HEK293 (cell line): ENCODE measurements at regions not wholly inside any gene's neighbourhood (a gene's known extent, or its start where the extent isn't known, plus 50 kb on each side); places are given as distances from the start of the nearest gene placed in this dataset.

ENCODE experiments used
- CTCF ChIA-PET: fragments of 350-600 bp; formaldehyde crosslinking; extraction: SDS; loops from one replicate; lab custom pipeline; 2021; ENCODE audit warnings: antibody characterized with exemption; lab: Yijun Ruan, JAX
- POLR2A ChIA-PET: fragments of 300-600 bp; formaldehyde crosslinking; extraction: SDS; loops from one replicate; lab custom pipeline; 2020; ENCODE audit warnings: antibody characterized with exemption, inconsistent platforms; lab: Yijun Ruan, JAX
- H3K27ac ChIP-seq: fragments of 200-500 bp; sonication (Bioruptor generic); 2 replicates; pipeline ENCODE4 v1.5.1; 2014; ENCODE audit warnings: low read depth, low read length, control low read depth, inconsistent platforms; ENCODE audit errors: extremely low read depth
- H3K36me3 ChIP-seq, 2 experiments: fragments of 200-500 bp in 1 of 2; sonication (Bioruptor generic) in 1 of 2; 1 replicate in 1 of 2; 2 replicates in 1 of 2; pipeline ENCODE4 v1.5.1; 2014 to 2017; ENCODE audit warnings: inconsistent platforms in 2 of 2, low read length in 2 of 2; ENCODE audit not compliant: control insufficient read depth in 2 of 2, insufficient read depth in 1 of 2
- H3K4me1 ChIP-seq: fragments of 200-500 bp; sonication (Bioruptor generic); 2 replicates; pipeline ENCODE4 v1.5.1; 2014; ENCODE audit warnings: mild to moderate bottlenecking, low read length, inconsistent platforms; ENCODE audit not compliant: control insufficient read depth, insufficient read depth
- H3K4me3 ChIP-seq: 2 replicates; pipeline ENCODE4 v1.5.1; 2011; ENCODE audit warnings: low read depth, mild to moderate bottlenecking, control low read depth, low read length, moderate library complexity
- H3K9me3 ChIP-seq: fragments of 200-500 bp; sonication (Bioruptor generic); 2 replicates; pipeline ENCODE4 v1.5.1; 2014; ENCODE audit warnings: low read depth, low read length, inconsistent platforms; ENCODE audit not compliant: control insufficient read depth, insufficient read depth
- EGR2 ChIP-seq: fragments of 450-650 bp; formaldehyde crosslinking; IDR thresholded peaks from 2 replicates; pipeline ENCODE4 v1.5.1; 2016; ENCODE audit warnings: low read depth, missing biosample characterization, missing genetic modification characterization
- KLF17 ChIP-seq: fragments of 450-650 bp; formaldehyde crosslinking; IDR thresholded peaks from 2 replicates; pipeline ENCODE4 v1.5.1; 2016; ENCODE audit warnings: missing biosample characterization, missing genetic modification characterization
- MZF1 ChIP-seq: fragments of 450-650 bp; formaldehyde crosslinking; IDR thresholded peaks from 2 replicates; pipeline ENCODE4 v1.5.1; 2017; ENCODE audit warnings: missing biosample characterization, missing genetic modification characterization, borderline replicate concordance
- REST ChIP-seq: fragments of 450-650 bp; formaldehyde crosslinking; IDR thresholded peaks from 2 replicates; pipeline ENCODE4 v1.5.1; 2016; ENCODE audit warnings: missing biosample characterization, missing genetic modification characterization
- SCRT2 ChIP-seq: fragments of 450-650 bp; formaldehyde crosslinking; IDR thresholded peaks from 2 replicates; pipeline ENCODE4 v1.5.1; 2016; ENCODE audit warnings: missing biosample characterization, missing genetic modification characterization
- TCF7L2 ChIP-seq: IDR thresholded peaks from 2 replicates; pipeline ENCODE4 v1.6.1; 2011; ENCODE audit warnings: low read depth, mild to moderate bottlenecking, inconsistent platforms, low read length, moderate library complexity, borderline replicate concordance
- ZFP3 ChIP-seq: fragments of 450-650 bp; formaldehyde crosslinking; IDR thresholded peaks from 2 replicates; pipeline ENCODE4 v1.5.1; 2016; ENCODE audit warnings: low read depth, missing biosample characterization, missing genetic modification characterization
- ZFP41 ChIP-seq: fragments of 450-650 bp; formaldehyde crosslinking; IDR thresholded peaks from 2 replicates; pipeline ENCODE4 v1.5.1; 2016; ENCODE audit warnings: missing biosample characterization, missing genetic modification characterization, borderline replicate concordance
- ZNF155 ChIP-seq: fragments of 450-650 bp; formaldehyde crosslinking; IDR thresholded peaks from 2 replicates; pipeline ENCODE4 v1.5.1; 2016; ENCODE audit warnings: missing biosample characterization, missing genetic modification characterization
- ZNF202 ChIP-seq: fragments of 450-650 bp; formaldehyde crosslinking; IDR thresholded peaks from 2 replicates; pipeline ENCODE4 v1.5.1; 2016; ENCODE audit warnings: missing biosample characterization, missing genetic modification characterization, borderline replicate concordance
- ZNF239 ChIP-seq: fragments of 450-650 bp; formaldehyde crosslinking; IDR thresholded peaks from 2 replicates; pipeline ENCODE4 v1.5.1; 2016; ENCODE audit warnings: missing biosample characterization, missing genetic modification characterization
- ZNF24 ChIP-seq: fragments of 450-650 bp; formaldehyde crosslinking; IDR thresholded peaks from 2 replicates; pipeline ENCODE4 v1.5.1; 2016; ENCODE audit warnings: missing biosample characterization, missing genetic modification characterization
- ZNF292 ChIP-seq: fragments of 450-650 bp; formaldehyde crosslinking; IDR thresholded peaks from 2 replicates; pipeline ENCODE4 v1.5.1; 2016; ENCODE audit warnings: low read depth, missing biosample characterization, missing genetic modification characterization, borderline replicate concordance
- ZNF311 ChIP-seq: fragments of 450-650 bp; formaldehyde crosslinking; IDR thresholded peaks from 2 replicates; pipeline ENCODE4 v1.5.1; 2017; ENCODE audit warnings: missing biosample characterization, missing genetic modification characterization, borderline replicate concordance
- ZNF398 ChIP-seq: fragments of 450-650 bp; formaldehyde crosslinking; IDR thresholded peaks from 2 replicates; pipeline ENCODE4 v1.5.1; 2017; ENCODE audit warnings: missing biosample characterization, missing genetic modification characterization
- ZNF449 ChIP-seq: fragments of 450-650 bp; formaldehyde crosslinking; IDR thresholded peaks from 2 replicates; pipeline ENCODE4 v1.5.1; 2017; ENCODE audit warnings: missing biosample characterization, mild to moderate bottlenecking, missing genetic modification characterization, moderate library complexity
- ZNF571 ChIP-seq: fragments of 450-650 bp; formaldehyde crosslinking; IDR thresholded peaks from 2 replicates; pipeline ENCODE4 v1.5.0; 2017; ENCODE audit warnings: missing biosample characterization, missing genetic modification characterization
- ZNF585B ChIP-seq: fragments of 450-650 bp; formaldehyde crosslinking; IDR thresholded peaks from 2 replicates; pipeline ENCODE4 v1.5.1; 2016; ENCODE audit warnings: missing biosample characterization, missing genetic modification characterization
- ZNF610 ChIP-seq: fragments of 450-650 bp; formaldehyde crosslinking; IDR thresholded peaks from 2 replicates; pipeline ENCODE4 v1.5.1; 2016; ENCODE audit warnings: missing biosample characterization, missing genetic modification characterization, borderline replicate concordance
- ZNF701 ChIP-seq: fragments of 450-650 bp; formaldehyde crosslinking; IDR thresholded peaks from 2 replicates; pipeline ENCODE4 v1.5.1; 2016; ENCODE audit warnings: missing biosample characterization, missing genetic modification characterization
- ZSCAN23 ChIP-seq: fragments of 450-650 bp; formaldehyde crosslinking; IDR thresholded peaks from 2 replicates; pipeline ENCODE4 v1.5.1; 2016; ENCODE audit warnings: missing biosample characterization, missing genetic modification characterization
- TF ChIP-seq, protein P1 (sequence below): fragments of 450-650 bp; formaldehyde crosslinking; conservative IDR thresholded peaks from 2 replicates; pipeline ENCODE4 v1.5.1; 2016; ENCODE audit warnings: low read depth, missing biosample characterization, missing genetic modification characterization

DNA sequence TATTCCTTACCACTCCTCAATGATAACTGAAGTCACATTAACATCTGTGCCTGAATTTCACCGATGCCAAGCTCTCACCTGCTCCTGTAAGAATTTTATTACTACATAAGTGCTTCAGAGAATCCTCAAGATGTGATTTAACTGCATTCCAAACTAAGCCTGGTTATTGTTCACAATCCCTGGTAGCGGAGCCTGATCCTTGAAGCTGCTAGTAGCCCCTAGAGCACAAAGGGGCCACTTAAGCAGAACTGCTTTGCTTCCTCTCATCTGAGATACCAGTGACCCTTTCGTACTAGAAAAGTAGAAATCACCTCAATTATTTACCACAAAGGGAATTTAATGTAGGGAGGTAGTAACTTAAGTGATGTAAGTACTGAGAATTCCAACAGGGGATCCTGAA, 529.6 kb downstream of the CPS1 start:
- no peak overlapping the region for H3K4me3 ChIP-seq
- H3K4me1 ChIP-seq: no peaks in the 10 kb centered on the region
- H3K36me3 ChIP-seq: no peaks in the 10 kb centered on the region
- no peak overlapping the region for H3K27ac ChIP-seq
- ChIA-PET CTCF (interaction anchor here (0.5 to 2.4 kb wide), 9 partner anchors 8 to 1480 kb away, joined by 3 to 12 read pairs (median 3); no protein-coding TSS in a partner anchor), POLR2A (no interaction called here)
- TF ChIP-seq EGR2 (tag by site-specific recombination): no peak
- no peak for TF ChIP-seq ZNF585B
- no peak for TF ChIP-seq ZNF24 (tag by site-specific recombination)
- no peak for TF ChIP-seq KLF17 (tag by site-specific recombination)
- TF ChIP-seq, protein P1, sequence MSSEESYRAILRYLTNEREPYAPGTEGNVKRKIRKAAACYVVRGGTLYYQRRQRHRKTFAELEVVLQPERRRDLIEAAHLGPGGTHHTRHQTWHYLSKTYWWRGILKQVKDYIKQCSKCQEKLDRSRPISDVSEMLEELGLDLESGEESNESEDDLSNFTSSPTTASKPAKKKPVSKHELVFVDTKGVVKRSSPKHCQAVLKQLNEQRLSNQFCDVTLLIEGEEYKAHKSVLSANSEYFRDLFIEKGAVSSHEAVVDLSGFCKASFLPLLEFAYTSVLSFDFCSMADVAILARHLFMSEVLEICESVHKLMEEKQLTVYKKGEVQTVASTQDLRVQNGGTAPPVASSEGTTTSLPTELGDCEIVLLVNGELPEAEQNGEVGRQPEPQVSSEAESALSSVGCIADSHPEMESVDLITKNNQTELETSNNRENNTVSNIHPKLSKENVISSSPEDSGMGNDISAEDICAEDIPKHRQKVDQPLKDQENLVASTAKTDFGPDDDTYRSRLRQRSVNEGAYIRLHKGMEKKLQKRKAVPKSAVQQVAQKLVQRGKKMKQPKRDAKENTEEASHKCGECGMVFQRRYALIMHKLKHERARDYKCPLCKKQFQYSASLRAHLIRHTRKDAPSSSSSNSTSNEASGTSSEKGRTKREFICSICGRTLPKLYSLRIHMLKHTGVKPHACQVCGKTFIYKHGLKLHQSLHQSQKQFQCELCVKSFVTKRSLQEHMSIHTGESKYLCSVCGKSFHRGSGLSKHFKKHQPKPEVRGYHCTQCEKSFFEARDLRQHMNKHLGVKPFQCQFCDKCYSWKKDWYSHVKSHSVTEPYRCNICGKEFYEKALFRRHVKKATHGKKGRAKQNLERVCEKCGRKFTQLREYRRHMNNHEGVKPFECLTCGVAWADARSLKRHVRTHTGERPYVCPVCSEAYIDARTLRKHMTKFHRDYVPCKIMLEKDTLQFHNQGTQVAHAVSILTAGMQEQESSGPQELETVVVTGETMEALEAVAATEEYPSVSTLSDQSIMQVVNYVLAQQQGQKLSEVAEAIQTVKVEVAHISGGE: no peak
- no peak for TF ChIP-seq ZNF202 (tag by site-specific recombination)
- no peak for TF ChIP-seq ZSCAN23
- TF ChIP-seq ZNF292 (tag by site-specific recombination): no peak
- TF ChIP-seq ZNF239: no peak
- TF ChIP-seq ZFP41 (tag by site-specific recombination): no peak
- TF ChIP-seq TCF7L2: no peak
- no peak for TF ChIP-seq ZNF571 (tag by site-specific recombination)
- no peak for TF ChIP-seq ZNF449 (tag by site-specific recombination)
- TF ChIP-seq SCRT2 (tag by site-specific recombination): no peak
- H3K9me3 ChIP-seq: no peaks in the 10 kb centered on the region

- no peaks in the 10 kb centered on the region for H3K36me3 ChIP-seq
- no peaks in the 10 kb centered on the region for H3K9me3 ChIP-seq
- H3K4me1 ChIP-seq: no peaks in the 10 kb centered on the region
- TF ChIP-seq ZNF311 (tag by site-specific recombination) (no peak), ZFP3 (tag by site-specific recombination) (no peak), MZF1 (no peak), ZNF610 (no peak), REST (tag by site-specific recombination) (no peak), ZNF701 (tag by site-specific recombination) (no peak), ZNF398 (no peak), ZNF155 (tag by site-specific recombination) (no peak)
- H3K4me3 ChIP-seq: no peak overlapping the region
- POLR2A ChIA-PET: no interaction called here
- CTCF ChIA-PET: interaction anchor here (1.0 to 1.2 kb wide), 3 partner anchors 11 to 69 kb away, joined by 3 read pairs; no protein-coding TSS in a partner anchor
- no peak overlapping the region for H3K27ac ChIP-seq
These were observed 532.7 kb downstream of the CPS1 start for GRCh38 chr2:211089127-211089526.
